ENCODE measurements at regions not wholly inside any gene's neighbourhood (a gene's known extent, or its start where the extent isn't known, plus 50 kb on each side); places are given as distances from the start of the nearest gene placed in this dataset.

- TF ChIP-seq POLR2A (IDR thresholded peaks at IDR 0.05) (no peak), POLR2AphosphoS5 (IDR thresholded peaks at IDR 0.05) (no peak), CTCF (IDR thresholded peaks at IDR 0.05) (no peak)
Observed at GRCh38 chr1:5740865-5741860, 251.1 kb downstream of the NPHP4 start.
